ENCODE measurements at regions not wholly inside any gene's neighbourhood (a gene's known extent, or its start where the extent isn't known, plus 50 kb on each side); places are given as distances from the start of the nearest gene placed in this dataset.

DNA sequence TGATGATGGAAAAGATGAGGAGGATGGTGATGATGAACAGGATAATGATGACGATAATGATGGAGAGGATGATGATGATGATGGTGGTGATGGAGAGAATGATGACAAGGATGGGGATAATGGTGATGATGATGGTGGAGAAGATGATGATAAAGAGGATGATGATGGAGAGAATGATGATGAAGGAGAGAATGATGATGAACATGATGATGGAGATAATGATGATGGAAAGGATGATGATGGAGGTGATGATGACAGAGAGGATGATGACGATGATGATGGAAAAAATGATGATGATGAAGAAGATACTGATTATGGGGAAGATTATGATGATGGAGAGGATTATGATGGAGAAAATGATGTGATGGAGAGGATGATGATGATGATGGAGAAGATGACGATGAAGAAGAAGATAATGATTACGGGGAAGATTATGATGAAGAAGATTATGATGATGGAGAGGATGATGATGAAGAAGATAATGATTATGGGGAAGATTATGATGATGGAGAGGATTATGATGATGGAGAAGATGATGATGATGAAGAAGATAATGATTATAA lies 204.1 kb downstream of the MATN1 start:
- H3K9ac ChIP-seq (ENCODE audit: low read length), result no peak overlapping the region
- RAD21 ChIA-PET (ENCODE audit: low non-redundant PET in 1 of 2, low total read pairs in 2 of 2, uncharacterized antibody in 2 of 2, unreplicated experiment in 2 of 2), result no interaction called here
- ATAC-seq (no peak), DNase-seq (ENCODE audit: low read depth, low spot score) (no peak)
- H2AFZ ChIP-seq (ENCODE audit: low read depth, low read length, poor library complexity, severe bottlenecking), result no peak overlapping the region
- H3K79me2 ChIP-seq (ENCODE audit: insufficient read depth, low read length), result no peaks in the 10 kb centered on the region
- CTCF ChIA-PET, result no interaction called here
- intact Hi-C loops (cut with micrococcal nuclease), result no loop called here
- no peak overlapping the region for H3K4me2 ChIP-seq (ENCODE audit: low read length)
- POLR2A ChIA-PET, result no interaction called here
- peaks cover 0 to 25% of the 10 kb centered on the region in 2 experiments; a peak in 2 of 4 replicates for H3K4me1 ChIP-seq (ENCODE audit: control insufficient read depth in 1 of 2, insufficient read depth in 2 of 2, low read length in 2 of 2)
- H3K27me3 ChIP-seq (ENCODE audit: insufficient read depth, low read length), result 0 out of 2 replicates have a peak, but pooled peaks cover 3% of the 10 kb centered on the region
- no peak for TF ChIP-seq CBX3 (IDR thresholded peaks at IDR 0.05; ENCODE audit: low read depth)
- TF ChIP-seq ATF3 (IDR thresholded peaks at IDR 0.05), result no peak
- no peak for TF ChIP-seq SRF (IDR thresholded peaks at IDR 0.05; ENCODE audit: low read depth)
- TF ChIP-seq ZFX (IDR thresholded peaks at IDR 0.05), result no peak
- TF ChIP-seq SP1 (IDR thresholded peaks at IDR 0.05; ENCODE audit: low read depth), result no peak
- TF ChIP-seq ELF1 (IDR thresholded peaks at IDR 0.05; ENCODE audit: borderline replicate concordance, low read depth), result no peak
- no peaks in the 10 kb centered on the region for H3K36me3 ChIP-seq (ENCODE audit: control insufficient read depth in 1 of 2, insufficient read depth in 2 of 2, low read length in 2 of 2)
- no peak overlapping the region for H3K4me3 ChIP-seq (replicated peaks in 1 of 2; ENCODE audit: low read depth in 1 of 2, low read length in 2 of 2)
- BruUV-seq (replicated peaks), result no TSS peak
- no peak overlapping the region for H3K27ac ChIP-seq (ENCODE audit: low read depth, low read length)
- no peaks in the 10 kb centered on the region for H3K9me3 ChIP-seq (ENCODE audit: control insufficient read depth in 1 of 2, insufficient read depth in 1 of 2, low read depth in 1 of 2, low read length in 2 of 2)
- H3K9me2 ChIP-seq (ENCODE audit: insufficient read depth), result no peaks in the 10 kb centered on the region
- no peaks in the 10 kb centered on the region for H4K20me1 ChIP-seq (ENCODE audit: insufficient read depth)

DNA sequence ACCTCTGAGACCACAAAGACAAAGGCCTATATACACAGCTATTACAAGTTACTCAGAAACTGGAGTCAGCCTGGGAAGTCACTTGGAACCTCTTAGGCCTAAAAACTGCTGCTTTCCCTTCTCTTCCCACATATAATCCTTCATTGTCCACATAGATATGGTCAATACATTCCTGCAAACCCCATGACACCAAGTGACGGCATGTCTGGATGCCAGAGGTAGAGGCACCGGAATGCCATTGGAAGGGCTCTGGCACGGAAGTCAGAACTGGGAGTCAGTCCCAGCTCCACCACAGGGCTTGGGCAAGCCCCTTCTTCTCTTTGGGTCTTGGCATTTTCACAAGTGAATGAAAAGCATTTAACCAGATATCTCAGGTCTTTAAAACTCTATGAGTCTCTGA lies 204.7 kb downstream of the MATN1 start:
- no peak overlapping the region for H3K27ac ChIP-seq (ENCODE audit: low read depth, low read length)
- H3K27me3 ChIP-seq (ENCODE audit: insufficient read depth, low read length), result 0 out of 2 replicates have a peak, but pooled peaks cover 3% of the 10 kb centered on the region
- no peak overlapping the region for H3K4me3 ChIP-seq (replicated peaks in 1 of 2; ENCODE audit: low read depth in 1 of 2, low read length in 2 of 2)
- no peaks in the 10 kb centered on the region for H3K79me2 ChIP-seq (ENCODE audit: insufficient read depth, low read length)
- ChIA-PET POLR2A (no interaction called here), CTCF (no interaction called here), RAD21 (ENCODE audit: low non-redundant PET in 1 of 2, low total read pairs in 2 of 2, uncharacterized antibody in 2 of 2, unreplicated experiment in 2 of 2) (no interaction called here)
- no peaks in the 10 kb centered on the region for H4K20me1 ChIP-seq (ENCODE audit: insufficient read depth)
- no peak overlapping the region for H3K4me2 ChIP-seq (ENCODE audit: low read length)
- intact Hi-C loops (cut with micrococcal nuclease), result no loop called here
- H3K9ac ChIP-seq (ENCODE audit: low read length), result no peak overlapping the region
- no peaks in the 10 kb centered on the region for H3K9me2 ChIP-seq (ENCODE audit: insufficient read depth)
- DNase-seq (ENCODE audit: low read depth, low spot score), result no peak
- no peaks in the 10 kb centered on the region for H3K9me3 ChIP-seq (ENCODE audit: control insufficient read depth in 1 of 2, insufficient read depth in 1 of 2, low read depth in 1 of 2, low read length in 2 of 2)
- peaks cover 0 to 20% of the 10 kb centered on the region in 2 experiments; a peak in 2 of 4 replicates for H3K4me1 ChIP-seq (ENCODE audit: control insufficient read depth in 1 of 2, insufficient read depth in 2 of 2, low read length in 2 of 2)
- H3K36me3 ChIP-seq (ENCODE audit: control insufficient read depth in 1 of 2, insufficient read depth in 2 of 2, low read length in 2 of 2), result no peaks in the 10 kb centered on the region
- ATAC-seq, result no peak
- no TSS peak for BruUV-seq (replicated peaks)
- H2AFZ ChIP-seq (ENCODE audit: low read depth, low read length, poor library complexity, severe bottlenecking), result no peak overlapping the region
- TF ChIP-seq, protein P1, sequence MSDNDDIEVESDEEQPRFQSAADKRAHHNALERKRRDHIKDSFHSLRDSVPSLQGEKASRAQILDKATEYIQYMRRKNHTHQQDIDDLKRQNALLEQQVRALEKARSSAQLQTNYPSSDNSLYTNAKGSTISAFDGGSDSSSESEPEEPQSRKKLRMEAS (IDR thresholded peaks at IDR 0.05), result no peak
- TF ChIP-seq EZH2 (IDR thresholded peaks at IDR 0.05) (no peak), JUND (IDR thresholded peaks at IDR 0.05) (no peak), SIN3A (IDR thresholded peaks at IDR 0.05; ENCODE audit: low read depth) (no peak), EZH2phosphoT487 (IDR thresholded peaks at IDR 0.05; ENCODE audit: borderline replicate concordance) (no peak), SRF (IDR thresholded peaks at IDR 0.05; ENCODE audit: low read depth) (no peak), CEBPB (IDR thresholded peaks at IDR 0.05; ENCODE audit: low read depth) (no peak), POLR2A (IDR thresholded peaks at IDR 0.05; ENCODE audit: borderline replicate concordance, extremely low read depth, insufficient read depth, insufficient read length) (no peak), RAD21 (IDR thresholded peaks at IDR 0.05; ENCODE audit: low read depth) (no peak), CBX3 (IDR thresholded peaks at IDR 0.05; ENCODE audit: low read depth) (no peak), ZFX (IDR thresholded peaks at IDR 0.05) (no peak), ELF1 (IDR thresholded peaks at IDR 0.05; ENCODE audit: borderline replicate concordance, low read depth) (no peak), EGR1 (IDR thresholded peaks at IDR 0.05; ENCODE audit: low read depth) (no peak)
- TF ChIP-seq, protein P2, sequence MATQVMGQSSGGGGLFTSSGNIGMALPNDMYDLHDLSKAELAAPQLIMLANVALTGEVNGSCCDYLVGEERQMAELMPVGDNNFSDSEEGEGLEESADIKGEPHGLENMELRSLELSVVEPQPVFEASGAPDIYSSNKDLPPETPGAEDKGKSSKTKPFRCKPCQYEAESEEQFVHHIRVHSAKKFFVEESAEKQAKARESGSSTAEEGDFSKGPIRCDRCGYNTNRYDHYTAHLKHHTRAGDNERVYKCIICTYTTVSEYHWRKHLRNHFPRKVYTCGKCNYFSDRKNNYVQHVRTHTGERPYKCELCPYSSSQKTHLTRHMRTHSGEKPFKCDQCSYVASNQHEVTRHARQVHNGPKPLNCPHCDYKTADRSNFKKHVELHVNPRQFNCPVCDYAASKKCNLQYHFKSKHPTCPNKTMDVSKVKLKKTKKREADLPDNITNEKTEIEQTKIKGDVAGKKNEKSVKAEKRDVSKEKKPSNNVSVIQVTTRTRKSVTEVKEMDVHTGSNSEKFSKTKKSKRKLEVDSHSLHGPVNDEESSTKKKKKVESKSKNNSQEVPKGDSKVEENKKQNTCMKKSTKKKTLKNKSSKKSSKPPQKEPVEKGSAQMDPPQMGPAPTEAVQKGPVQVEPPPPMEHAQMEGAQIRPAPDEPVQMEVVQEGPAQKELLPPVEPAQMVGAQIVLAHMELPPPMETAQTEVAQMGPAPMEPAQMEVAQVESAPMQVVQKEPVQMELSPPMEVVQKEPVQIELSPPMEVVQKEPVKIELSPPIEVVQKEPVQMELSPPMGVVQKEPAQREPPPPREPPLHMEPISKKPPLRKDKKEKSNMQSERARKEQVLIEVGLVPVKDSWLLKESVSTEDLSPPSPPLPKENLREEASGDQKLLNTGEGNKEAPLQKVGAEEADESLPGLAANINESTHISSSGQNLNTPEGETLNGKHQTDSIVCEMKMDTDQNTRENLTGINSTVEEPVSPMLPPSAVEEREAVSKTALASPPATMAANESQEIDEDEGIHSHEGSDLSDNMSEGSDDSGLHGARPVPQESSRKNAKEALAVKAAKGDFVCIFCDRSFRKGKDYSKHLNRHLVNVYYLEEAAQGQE (IDR thresholded peaks at IDR 0.05; ENCODE audit: low read depth), result no peak
- TF ChIP-seq, protein P3, sequence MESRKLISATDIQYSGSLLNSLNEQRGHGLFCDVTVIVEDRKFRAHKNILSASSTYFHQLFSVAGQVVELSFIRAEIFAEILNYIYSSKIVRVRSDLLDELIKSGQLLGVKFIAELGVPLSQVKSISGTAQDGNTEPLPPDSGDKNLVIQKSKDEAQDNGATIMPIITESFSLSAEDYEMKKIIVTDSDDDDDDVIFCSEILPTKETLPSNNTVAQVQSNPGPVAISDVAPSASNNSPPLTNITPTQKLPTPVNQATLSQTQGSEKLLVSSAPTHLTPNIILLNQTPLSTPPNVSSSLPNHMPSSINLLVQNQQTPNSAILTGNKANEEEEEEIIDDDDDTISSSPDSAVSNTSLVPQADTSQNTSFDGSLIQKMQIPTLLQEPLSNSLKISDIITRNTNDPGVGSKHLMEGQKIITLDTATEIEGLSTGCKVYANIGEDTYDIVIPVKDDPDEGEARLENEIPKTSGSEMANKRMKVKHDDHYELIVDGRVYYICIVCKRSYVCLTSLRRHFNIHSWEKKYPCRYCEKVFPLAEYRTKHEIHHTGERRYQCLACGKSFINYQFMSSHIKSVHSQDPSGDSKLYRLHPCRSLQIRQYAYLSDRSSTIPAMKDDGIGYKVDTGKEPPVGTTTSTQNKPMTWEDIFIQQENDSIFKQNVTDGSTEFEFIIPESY (IDR thresholded peaks at IDR 0.05; ENCODE audit: extremely low read depth, insufficient replicate concordance, low read length), result no peak

All from HCT116 (cell line).